GM18870 (cell line): ENCODE measurements at regions not wholly inside any gene's neighbourhood (a gene's known extent, or its start where the extent isn't known, plus 50 kb on each side); places are given as distances from the start of the nearest gene placed in this dataset.
"Not testable (repeated sequence)": the region's sequence is repeated elsewhere in the genome, so short reads cannot be mapped to it uniquely, and the experiment has no call there.

Source experiments
- ATAC-seq: cut with Tn5 transposase; IDR thresholded peaks from one replicate; pipeline ENCODE4 v1.9.1; 2021; ENCODE audit warnings: moderate library complexity; ENCODE audit not compliant: unreplicated experiment

DNA sequence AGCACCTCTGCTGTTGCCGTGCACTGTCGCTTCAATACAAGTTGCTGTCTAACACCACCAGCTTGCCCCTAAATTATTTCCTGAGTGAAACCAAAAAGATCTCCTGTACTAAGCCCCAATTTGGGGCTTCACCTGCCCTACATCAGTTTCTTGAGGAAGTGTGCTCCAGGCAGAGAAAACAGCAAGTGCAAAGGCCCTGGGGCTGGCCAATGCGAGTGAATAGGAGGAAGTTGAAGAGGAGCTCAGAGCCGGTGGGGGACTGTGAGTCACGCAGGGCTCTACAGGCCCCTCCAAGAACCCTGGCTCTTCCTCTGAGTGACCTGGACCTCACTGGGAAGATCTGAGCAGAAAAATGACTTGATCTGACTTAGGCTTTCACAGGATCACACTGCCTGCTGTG lies 117.2 kb downstream of the IPO8 start:
- ATAC-seq, result no peak

DNA sequence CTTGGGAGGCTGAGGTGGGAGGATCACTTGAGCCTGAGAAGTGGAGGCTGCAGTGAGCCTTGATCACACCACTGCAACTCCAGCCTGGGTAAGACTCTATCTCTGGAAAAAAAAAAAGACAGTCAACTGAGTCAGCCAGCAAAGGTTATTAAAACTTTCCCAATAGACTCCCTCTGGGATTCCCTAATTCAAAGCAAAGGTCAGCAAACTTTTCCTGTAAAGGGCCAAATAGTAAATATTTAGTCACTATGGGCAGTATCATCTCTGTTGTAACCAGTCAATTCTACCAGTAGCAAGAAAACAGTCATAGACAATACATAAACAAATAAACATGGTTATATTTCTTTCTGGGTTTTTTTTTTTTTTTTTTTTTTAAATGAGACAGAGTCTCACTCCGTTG lies 122.5 kb downstream of the IPO8 start:
- no peak for ATAC-seq

DNA sequence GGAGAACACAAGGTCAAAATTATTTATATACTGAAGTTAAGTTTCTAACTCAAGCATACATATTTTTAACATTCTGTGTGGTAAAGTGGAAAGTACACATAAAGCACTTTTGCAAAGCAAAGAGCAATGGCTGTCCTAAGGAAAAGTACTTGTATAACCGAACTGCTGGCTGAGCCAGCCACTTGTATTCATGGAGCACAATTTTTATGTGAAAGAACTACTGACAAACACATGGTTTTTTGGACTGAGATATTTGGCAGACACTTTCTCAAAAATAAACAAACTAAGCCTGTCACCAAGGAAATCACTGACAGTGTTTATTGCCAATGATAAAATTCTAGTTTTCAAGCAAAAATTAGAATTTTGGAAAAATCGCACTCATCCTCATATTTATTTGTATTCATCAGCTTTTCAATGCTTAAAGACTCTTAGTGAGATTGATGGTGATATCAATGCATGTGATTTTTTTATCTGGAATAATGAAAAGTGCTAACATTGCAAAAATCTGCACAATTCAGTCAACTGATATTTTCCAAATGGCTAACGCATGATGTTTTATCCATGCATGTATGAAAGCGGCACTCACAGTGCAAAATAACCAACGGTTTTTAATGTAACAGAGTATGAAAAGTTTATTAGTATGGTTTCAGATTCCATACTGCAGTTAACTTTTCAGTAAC lies 125.3 kb downstream of the IPO8 start:
- no peak for ATAC-seq

DNA sequence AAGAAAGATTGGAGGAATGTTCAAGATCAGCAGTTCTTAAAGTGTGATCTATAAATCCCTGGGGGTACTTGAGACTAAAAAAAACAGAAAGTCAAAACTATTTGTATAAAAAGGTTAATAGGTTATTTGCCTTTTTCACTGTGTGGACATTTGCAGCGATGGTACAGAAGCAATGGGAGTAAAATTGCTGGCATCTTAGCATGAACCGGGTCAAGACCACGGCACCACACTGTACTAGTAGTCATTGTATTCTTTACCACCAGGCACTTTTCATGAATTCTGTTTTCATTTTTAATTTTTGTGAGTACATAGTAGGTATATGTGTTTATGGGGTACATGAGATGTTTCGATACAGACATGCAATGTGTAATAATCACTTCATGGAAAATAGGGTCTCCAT lies 126.2 kb downstream of the IPO8 start:
- ATAC-seq, result no peak

DNA sequence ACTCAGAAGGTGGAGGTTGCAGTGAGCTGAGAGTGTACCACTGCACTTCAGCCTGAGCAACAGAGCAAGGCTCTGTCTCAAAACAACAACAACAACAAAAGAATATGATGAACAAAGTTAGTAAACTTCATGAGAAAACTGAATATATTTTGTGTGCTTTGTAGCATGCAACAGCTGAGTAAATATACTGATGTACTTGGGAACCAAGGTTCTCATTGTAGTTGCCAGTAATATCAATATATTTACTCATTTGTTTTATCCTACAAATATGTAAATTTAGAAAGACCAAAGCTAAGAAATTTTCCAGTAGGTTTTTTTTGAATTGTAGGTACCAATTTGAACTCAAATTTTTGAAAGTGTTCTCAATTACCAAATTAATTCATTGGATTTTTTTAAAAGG lies 127.2 kb downstream of the IPO8 start:
- ATAC-seq, result no peak

DNA sequence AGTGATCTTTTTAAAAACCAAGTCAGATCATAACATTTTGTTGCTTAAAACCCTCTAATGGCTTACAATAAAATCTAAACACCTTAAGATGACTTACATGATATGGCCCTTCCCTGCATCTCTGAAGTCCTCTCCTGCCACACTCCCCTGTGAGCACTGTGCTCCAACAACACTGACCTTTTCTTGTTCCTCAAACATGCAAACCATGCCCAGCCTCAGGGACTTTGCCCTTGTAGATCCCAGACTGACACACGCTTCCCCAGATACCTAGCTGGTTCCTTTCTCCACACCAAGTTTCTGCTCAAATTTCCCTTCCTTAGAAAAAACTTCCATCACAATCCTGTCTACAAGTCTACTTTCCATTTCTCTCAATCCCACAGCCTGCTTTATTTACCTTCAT lies 128.6 kb downstream of the IPO8 start:
- no peak for ATAC-seq

DNA sequence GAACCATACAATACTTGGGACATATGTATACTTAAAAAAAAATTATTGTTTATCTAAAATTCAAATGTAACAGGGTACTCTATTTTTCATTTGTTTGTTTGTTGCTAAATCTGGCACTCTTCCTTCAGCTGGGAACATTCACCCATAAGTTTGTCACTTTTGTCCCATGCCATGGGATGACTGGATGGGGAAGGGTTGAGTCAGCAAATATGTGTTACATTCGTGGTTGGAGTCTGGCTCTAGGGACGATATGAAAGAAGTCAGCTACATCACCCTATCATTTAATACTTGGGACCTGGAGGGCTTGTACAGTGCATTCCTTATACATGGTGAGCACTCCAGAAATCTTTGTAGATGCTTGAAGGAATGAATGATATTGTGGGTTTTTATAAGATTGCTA lies 131.3 kb downstream of the IPO8 start:
- ATAC-seq, result no peak

DNA sequence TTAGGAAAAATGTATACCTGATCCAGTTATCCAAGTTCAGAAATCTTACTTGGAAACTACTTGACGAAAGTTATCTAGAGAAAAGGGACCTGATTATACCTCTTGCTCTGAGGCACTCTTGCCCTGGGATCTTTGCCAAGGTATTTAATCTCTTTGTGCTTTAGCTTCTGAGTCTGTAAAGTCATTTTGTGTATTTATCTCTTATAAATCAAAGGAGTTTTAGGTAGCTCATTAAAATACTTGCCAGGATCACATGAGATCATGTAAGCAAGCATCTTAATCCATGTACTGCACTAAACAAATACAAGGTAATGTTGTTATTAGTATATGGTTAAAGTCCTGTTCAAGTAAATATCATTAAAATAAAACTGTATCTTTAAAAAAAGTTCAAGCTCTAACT lies 147.5 kb downstream of the IPO8 start:
- no peak for ATAC-seq

DNA sequence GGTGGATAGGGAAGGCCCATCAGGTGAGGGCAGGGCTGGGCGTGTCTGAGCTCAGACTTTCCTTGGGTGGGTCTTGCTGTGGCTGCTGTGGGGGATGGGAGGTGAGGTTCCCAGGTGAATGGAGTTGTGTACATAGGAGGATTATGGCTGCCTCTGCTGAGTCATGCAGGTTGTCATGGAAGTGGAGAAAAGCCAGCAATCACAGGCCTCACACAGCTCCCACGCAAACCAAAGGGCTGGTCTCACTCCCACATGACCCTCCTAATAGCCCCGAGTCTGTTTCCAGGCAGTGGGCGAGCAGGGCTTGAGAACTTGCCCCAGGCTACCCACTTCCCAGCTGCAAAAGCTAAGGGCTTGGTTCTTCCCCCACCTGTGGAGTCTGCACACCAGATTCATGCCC lies 149.5 kb downstream of the IPO8 start:
- ATAC-seq, result no peak

DNA sequence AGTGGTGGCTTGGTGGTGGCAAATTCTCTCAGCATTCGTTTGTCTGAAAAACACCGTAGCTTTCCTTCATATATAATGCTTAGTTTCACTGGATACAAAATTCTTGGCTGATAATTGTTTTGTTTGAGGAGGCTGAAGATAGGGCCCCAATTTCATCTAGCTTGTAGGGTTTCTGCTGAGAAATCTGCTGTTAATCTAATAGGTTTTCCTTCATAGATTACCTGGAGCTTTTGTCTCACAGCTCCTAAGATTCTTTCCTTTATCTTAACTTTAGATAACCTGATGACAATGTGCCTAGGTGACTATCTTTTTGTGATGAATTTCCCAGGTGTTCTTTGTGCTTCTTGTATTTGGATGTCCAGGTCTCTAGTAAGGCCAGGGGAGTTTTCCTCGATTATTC lies 151.0 kb downstream of the IPO8 start:
- ATAC-seq, result not testable (repeated sequence)

DNA sequence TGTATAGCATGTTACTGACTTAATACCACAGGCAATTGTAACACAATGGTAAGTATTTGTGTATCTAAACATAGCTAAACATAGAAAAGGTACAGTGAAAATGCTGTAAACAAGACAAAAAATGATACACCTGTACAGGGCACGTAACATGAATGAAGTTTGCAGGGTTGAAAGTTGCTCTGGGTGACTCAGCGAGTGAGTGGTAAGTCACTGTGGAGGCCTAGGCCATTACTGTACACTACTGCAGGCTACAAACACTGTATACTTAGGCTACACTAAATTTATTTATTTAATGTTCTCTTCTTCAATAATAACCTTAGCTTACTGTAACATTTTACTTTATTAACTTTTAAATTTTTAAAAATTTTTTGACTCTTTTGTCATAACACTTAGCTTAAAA lies 158.4 kb downstream of the IPO8 start:
- no peak for ATAC-seq

DNA sequence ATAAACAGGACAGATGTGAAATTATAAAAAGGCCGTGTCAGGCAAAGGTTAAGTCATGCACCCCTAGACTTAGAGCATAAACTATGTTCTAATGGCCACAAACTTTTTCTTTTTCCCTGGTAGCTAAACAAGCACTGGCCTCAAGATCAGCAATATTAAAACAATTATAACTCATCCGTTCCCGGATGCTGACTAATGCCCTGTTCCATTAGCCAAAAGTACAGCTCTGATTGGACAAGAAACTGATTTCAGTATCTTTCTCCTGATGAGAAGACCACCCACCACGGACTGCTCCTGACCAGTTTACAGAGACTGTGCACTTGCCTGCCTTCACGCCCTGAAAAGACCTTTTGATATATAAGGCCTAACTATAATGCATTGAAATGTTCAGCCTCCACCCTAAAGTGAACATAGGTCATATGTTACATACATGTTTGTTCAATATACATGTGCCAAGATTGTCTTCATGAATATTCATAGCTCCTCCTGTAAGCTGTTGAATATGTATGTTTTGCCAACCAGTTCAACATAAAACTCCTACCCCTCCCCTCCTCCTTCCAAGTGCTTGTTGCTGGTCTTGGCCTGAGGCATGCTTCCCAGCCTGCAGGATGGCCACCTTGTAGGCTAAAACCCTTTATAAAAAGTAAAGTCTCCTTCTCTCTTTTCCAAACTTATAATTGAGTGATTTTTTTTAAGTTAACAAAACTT lies 162.0 kb downstream of the IPO8 start:
- ATAC-seq, result no peak

DNA sequence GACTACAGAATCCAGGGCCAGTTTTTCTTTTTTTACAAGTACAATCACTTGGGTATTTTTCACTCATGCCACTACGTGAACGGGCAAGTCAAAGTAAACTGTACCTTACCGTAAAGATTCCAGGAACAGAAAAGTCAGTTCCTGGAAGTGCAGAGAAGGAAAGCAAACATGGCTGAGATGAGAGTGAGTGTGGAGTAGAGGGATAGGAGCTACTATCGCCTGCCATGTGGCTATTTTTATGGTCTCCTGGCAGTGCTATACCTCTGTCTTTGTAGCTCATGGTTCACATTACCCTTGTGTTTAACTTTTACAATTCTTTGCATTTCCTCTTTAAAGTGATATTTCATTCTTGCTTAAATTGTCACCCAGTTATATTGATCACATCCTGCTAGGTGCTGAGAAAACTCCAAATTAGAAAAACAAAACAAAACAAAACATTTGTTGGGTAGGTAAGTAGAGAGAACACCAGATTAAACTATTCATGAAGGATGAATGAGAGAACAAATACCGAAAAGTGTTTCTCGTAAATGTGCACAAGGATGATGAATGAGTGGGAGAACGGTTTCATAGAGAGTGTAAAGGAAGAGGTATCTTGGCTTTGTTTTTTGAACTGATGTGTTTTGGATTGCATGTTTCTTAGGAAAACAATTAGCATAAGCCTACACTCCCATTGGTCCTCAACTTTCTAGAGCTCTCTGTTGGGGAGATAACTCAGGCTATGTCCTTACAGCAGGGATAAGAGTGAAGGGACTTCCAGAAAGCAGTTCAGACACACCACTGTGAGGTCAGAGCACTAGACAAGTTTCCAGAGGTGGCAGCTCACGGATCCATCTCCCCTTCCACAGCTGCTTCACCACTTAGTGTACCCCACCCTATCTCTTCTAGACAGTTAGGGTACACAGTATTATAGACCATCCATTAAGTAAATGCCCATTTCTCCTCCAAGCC lies 163.7 kb downstream of the IPO8 start:
- ATAC-seq, result no peak

DNA sequence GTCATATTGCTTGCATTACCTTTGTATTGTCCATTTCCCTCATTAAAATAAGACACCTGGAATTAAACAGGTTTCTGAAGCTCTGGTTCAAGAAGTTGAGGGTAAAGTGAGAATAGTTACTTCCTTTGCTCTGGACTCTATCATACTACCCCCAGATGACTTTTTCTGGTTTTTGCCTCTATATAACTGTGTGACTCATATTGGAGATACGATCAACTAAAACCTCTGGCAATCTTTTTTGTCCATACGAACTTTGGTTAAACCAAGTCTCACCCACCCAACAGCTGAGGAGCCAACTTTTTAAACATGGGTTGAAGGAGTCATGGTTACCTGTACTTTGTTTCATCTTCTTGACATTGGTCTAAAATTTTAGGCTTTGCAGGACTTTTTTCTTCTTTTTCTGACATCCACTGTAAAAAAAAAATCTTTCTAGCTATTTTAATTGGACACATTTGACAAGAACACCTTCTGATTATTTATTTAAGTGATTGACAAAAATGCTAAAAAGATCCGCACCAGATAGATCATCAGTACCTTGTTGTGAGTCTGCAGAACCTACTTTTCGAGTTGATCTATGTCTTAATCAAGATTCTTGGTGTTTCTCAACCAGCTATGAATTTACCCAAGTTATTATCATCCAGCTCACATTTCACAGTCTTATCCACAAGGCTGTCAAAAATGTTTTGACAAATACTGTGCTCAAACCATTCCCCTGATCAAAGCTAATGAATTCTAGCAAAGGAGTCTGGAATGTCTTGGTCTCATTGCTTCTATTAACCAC lies 166.0 kb downstream of the IPO8 start:
- no peak for ATAC-seq

DNA sequence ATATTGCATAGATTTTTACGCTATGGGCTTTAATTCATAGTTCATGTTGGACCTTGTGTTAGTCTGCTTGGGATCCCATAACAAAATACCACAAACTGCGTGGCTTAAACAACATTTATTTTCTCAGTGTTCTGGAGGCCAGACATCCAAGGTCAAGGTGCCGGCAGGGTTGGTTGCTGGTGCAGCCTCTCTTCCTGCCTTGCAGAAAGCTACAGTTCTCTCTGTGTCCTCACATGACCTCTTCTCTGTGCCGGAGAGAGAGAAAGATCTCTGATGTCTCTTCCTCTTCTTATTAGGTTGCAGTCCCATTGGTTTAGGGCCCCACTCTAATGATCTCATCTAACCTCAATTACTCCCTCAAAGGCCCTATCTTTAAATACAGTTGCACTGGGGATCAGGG lies 170.5 kb downstream of the IPO8 start:
- no peak for ATAC-seq

DNA sequence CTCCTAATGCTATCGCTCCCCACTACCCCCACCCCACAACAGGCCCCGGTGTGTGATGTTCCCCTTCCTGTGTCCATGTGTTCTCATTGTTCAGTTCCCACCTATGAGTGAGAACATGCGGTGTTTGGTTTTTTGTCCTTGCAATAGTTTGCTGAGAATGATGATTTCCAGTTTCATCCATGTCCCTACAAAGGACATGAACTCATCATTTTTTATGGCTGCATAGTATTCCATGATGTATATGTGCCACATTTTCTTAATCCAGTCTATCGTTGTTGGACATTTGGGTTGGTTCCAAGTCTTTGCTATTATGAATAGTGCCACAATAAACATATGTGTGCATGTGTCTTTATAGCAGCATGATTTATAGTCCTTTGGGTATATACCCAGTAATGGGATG lies 175.4 kb downstream of the IPO8 start:
- not testable (repeated sequence) for ATAC-seq

DNA sequence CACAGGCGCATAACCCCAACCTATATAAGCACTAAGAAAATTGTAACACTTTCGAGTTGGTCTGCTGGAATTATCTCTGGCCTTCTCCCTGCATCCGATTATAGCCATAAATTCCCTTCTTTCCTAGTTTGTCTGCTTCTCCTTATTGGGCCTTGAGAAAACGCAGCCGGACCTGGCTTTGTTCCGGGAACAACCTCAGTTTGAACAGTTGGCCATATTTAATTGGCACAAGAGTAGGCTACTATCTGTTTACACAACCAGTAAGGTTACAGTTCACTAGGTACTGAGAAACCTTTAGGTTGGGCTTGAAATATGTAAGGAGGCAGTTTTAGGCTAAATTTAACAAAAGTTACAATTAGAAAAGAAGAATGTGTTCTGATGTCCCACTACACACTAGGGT lies 176.1 kb downstream of the IPO8 start:
- ATAC-seq, result no peak

DNA sequence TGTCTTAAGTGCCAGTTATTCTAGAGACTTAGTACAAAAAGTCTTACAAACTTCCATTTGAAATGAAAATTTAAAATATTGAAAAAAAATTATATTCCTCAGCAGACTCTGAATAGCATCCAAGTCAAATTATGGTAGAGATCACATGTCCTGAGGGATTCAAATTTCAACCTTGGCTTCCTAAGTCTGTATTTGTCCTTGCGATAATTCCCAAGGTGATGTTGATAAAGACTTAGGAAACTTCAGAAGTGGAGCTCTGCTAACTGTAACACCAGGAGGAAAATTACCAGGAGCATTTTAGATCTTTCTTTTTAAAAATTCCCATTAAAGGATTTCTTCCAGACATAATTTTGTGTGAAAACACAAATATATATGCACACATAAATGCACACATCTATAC lies 178.3 kb downstream of the IPO8 start:
- no peak for ATAC-seq

DNA sequence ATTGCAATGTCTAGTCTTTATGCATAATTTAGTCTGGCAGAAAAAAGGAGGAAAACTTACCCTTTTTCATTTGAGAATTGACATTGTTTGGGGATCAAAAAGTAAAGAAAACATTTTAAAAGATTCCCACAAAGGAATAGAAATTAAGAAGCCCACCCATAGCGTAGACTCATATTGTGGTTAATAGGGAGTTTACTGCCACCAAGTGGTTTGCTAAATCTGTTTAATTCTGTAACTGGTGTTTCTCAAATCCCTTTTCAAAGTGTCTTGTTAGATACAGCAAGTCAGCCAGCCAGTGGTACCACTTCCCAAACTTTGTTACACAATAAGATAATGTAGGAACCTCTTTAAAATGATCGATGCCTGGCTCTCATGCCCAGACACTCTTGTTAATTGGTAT lies 180.3 kb downstream of the IPO8 start:
- no peak for ATAC-seq

DNA sequence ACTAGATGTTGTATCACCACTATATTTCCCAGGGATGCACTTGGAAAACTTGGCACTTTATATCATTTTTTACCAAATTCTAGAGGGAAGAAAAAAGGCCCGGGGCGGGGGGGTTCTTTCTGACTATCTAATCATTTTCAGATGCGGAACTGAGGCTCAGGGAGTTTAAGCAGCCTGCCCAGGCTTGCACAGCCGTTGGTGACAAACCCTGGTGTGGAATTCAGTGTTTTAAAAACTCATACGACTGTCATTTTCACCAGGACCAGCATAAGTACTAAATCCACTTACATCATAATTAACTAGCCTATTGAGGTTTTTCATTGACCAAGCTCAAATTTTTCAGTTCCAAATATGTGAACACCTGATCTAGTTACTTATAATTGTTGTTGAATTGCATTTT lies 181.0 kb downstream of the IPO8 start:
- ATAC-seq, result no peak
